ENCODE measurements at regions not wholly inside any gene's neighbourhood (a gene's known extent, or its start where the extent isn't known, plus 50 kb on each side); places are given as distances from the start of the nearest gene placed in this dataset.

GRCh38 chr1:8112611-8113261, 86.6 kb upstream of the ERRFI1 start:
- no peak for DNase-seq

GRCh38 chr1:8111560-8111959, 85.5 kb upstream of the ERRFI1 start:
- DNase-seq, result no peak

- DNase-seq, result no peak
These were observed 83.1 kb upstream of the ERRFI1 start for GRCh38 chr1:8109216-8109615.

- no peak for DNase-seq
These were observed 81.8 kb upstream of the ERRFI1 start for GRCh38 chr1:8107897-8108296.

- no peak for DNase-seq
These were observed 78.4 kb upstream of the ERRFI1 start for GRCh38 chr1:8104278-8105236.

DNA sequence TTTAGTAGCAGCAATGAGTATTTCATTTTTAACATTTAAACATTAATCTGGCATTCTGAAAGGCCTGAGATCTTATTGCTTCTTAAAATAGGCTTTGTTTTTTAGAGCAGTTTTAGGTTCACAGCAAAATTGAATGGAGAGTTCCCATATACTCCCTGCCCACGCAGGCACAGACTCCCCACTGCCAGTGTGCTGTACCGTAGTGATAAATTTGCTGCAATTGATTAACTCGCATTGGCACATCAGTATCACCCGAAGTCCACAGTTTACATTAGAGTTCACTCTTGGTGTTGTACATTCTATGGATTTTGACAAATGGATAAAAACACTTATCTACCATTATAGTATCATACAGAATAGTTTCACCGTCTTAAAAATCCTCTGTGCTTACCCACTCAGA, 71.8 kb upstream of the ERRFI1 start:
- no peak for DNase-seq

- peak; percentile 86 for DNase-seq
These were observed 71.1 kb upstream of the ERRFI1 start for GRCh38 chr1:8097077-8097799.

DNA sequence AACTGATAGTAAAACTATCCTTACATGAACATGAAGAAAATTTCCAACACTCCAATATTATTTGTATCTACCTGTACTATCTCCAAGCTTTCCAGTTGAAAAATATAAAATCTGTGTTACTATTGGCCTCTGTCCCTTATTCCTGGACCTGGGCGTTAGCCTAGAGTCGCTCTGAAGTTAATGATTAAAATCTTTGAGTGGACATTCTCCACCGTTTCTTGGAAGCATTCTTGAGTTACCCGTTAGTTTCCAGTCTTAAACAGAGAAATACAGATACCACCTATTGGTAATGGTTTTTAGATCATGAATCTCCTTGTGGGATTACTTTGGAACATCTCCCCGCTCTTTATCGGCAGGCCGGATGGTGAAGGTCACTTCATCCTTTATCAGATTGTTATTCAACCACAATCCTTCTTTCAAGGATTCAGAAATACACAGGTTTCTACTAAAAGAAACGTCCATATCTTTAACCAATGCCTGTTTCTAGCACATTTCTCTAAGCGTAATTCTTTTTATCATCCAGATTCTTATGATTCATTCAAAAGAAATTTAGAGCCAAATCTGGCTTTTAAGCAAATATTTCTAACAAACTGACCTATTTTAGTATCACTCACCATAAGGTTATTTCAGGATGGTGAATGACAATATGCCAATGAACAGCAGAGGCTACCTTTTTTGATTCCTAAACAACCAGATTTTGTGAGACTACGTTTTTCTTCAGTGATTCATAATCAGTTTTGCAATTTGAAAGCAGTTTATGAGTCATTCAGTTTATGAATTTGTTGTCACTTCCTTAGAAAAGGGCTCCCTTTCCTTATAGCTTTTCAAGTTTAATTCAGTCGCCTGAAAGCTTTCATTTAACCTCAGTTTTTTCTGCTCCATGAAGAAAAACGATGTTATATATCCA, 70.2 kb upstream of the ERRFI1 start:
- no peak for DNase-seq

- DNase-seq, result no peak
These were observed 69.5 kb upstream of the ERRFI1 start for GRCh38 chr1:8095584-8095983.

DNA sequence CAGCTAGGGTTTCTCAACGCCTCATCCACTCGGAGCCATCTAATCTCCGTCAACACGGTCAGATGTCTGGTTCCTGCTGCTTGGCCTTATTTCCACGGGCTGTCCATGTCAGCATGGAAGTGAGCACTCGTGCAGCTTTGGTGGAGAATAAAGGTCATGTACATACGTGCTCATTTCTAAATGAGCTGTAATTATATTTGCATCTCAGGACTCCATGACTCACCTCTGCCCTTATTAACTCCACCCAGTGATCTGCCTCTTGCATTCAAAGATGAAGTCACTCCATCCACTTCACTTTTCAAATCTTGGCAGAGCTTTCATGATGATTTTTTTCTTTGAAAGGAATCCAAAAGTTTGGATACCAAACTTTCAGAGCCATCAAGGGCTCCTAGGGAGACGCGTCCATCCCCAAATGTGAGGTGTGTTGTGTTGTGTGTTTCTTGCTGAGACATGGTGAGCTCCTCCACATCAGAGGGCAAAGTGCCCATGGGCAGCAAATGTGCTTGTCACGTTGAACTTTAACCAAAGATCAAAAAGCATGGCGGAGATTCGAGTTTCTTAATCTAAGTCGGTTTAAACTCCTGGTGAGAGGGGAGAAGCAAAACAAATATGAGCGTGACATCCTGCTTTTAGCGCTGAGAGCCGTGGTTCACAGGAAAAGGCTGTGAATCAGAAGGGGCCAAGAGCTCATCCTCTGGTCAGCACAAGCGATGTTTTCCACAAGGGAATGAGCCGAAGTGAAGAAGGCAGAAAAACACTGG, 68.6 kb upstream of the ERRFI1 start:
- no peak for DNase-seq

- DNase-seq, result no peak
These were observed 67.3 kb upstream of the ERRFI1 start for GRCh38 chr1:8093221-8093980.

DNA sequence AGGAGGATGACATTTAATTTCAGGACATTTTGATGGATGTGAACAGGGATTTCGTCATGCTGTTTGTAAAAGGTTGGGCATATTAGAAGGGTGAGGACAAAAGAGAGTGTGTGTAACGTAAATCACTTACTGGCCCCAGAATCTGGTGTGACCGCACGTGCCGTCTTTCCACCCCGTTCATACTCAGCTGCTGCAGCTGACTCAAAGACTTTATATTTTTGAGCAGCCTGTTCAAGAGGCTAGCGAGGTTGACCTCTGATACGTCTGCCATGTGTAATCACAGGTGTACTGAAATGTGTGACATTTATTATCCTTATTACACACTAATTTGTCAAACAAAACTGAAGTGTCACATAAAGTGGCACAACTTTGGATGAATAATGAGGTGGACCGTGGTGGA, 66.5 kb upstream of the ERRFI1 start:
- DNase-seq, result no peak

GRCh38 chr1:8091691-8092090, 65.6 kb upstream of the ERRFI1 start:
- no peak for DNase-seq

GRCh38 chr1:8090241-8090702, 64.2 kb upstream of the ERRFI1 start:
- no peak for DNase-seq

DNA sequence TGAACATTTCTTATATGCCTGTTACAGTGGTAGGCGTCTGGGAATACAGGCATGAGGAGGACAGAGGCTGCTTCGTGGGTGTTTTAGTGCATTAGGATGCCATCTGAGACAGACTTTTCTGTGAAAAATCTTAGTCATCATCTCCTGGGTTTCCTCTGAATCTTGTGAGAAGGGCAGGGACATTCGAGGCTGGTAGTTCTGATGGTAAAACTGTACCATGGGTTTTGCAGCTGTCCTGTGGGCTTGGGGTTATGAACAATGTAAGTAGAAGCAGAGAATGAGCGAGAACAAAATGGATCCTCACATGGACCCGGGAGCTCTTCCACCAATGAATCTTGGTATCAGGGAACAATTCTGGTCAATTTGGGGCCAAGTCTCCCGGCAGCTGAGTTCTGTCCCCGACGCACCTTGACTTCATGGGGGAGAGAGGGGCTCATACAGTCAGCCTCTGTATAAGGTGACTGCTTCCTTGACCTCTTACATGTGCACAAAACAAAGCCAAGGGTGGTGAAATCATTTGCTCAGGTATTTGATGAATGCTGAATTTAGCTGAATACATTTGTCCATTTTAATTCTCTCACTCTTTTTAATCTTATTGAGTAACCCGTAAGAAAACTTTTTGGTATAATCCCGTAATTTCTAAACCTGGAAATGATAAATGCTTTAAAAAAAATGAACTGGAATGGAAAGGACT, 63.6 kb upstream of the ERRFI1 start:
- DNase-seq, result no peak

- no peak for DNase-seq
These were observed 59.9 kb upstream of the ERRFI1 start for GRCh38 chr1:8086055-8086454.

DNA sequence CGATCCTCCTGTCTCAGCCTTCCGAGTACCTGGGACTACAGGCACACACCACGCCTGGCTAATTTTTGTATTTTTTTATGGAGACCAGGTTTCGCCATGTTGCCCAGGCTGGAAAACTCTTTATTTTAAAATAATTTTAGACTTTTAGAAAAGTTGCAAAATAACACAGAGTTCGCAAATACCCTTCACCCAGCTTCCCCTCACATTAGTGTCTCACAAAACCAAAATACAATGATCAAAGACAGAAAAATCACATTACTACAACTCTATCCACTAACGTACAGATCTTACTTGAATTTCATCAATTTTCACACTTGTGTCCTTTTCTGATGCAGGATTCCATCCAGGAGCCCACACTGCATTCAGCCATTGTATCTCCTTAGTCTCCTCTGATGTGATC, 58.8 kb upstream of the ERRFI1 start:
- DNase-seq, result no peak

GRCh38 chr1:8083739-8084484, 57.8 kb upstream of the ERRFI1 start:
- no peak for DNase-seq

- no peak for DNase-seq
These were observed 56.8 kb upstream of the ERRFI1 start for GRCh38 chr1:8082945-8083344.
